NCI-H1694 (cell line): ENCODE measurements at regions not wholly inside any gene's neighbourhood (a gene's known extent, or its start where the extent isn't known, plus 50 kb on each side); places are given as distances from the start of the nearest gene placed in this dataset.
"Not testable (repeated sequence)": the region's sequence is repeated elsewhere in the genome, so short reads cannot be mapped to it uniquely, and the experiment has no call there.

ENCODE experiments used
- DNase-seq: peaks from one replicate; lab custom pipeline; 2025; lab: John Stamatoyannopoulos, UW

DNA sequence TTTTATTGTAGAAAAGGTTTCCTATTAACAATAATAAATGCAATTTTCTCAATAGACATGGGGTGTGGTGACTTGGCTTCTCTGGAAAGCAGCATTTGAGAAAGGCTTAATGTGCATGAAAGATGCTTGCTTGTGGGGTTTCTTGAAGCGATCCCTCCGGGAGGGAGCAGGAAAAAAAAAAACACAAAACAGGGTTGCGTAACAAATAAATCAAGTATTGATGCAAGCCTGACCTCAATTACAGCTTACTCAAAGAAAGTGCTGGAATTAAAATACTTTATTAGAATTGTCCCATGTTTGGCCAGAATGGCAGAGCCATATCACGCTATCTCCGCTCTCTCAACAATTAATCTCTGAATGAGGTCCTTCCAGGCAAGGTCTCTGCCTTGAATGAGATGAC, 1612.5 kb downstream of the REEP3 start:
- DNase-seq, result no peak

DNA sequence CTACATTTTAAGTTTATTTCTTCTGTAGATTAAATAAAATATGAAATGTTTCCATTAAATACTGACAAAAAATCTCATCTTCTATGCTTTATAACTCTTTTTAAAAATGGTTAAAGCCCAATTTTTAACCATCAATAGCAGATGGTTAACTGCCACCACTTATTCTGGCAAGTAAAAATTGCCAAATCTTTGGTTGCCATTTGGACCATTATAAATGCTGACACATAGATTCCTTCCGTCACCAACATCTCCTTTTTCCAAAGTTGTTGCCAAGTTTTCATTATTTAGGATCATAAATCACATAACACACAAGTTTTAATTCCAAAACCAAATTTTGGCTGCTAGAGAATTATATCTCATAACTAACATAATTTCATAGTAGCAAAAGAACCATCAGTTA, 1614.3 kb downstream of the REEP3 start:
- DNase-seq, result no peak

DNA sequence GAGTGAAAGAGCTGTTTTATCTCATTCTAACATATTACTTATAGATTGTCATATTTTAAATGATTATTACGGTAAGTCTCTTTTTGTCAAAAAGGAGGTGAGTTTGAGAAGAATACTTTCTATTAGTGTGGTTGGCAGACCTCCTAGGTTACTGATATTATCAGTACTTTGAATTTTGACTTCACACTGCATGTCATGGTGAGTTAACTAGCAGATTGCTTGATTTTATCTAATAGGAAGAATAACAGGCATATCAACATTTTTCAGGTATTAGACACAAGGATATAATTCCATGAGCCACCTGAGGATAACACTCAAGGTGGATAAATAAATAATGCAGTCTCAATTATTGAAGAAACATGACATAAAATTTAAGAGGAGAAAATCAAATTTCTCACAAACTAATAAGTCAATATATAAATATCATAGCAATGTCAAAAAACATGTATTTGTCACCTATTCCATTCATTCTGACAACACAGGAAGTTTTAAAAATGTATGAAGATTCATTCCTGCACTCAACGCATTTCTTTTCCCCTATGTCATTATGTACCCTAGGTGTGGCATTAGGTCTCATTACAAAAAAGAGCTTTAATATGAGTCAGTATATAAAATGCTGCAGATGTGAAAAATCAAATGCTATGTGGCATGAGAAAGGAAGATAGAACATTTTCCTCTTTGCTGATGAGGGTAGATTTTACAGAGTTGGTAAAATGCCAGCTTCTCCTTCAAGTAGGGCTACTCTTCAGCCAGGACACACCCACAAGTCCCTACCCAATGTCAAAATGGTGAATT, 1621.6 kb downstream of the REEP3 start:
- no peak for DNase-seq

DNA sequence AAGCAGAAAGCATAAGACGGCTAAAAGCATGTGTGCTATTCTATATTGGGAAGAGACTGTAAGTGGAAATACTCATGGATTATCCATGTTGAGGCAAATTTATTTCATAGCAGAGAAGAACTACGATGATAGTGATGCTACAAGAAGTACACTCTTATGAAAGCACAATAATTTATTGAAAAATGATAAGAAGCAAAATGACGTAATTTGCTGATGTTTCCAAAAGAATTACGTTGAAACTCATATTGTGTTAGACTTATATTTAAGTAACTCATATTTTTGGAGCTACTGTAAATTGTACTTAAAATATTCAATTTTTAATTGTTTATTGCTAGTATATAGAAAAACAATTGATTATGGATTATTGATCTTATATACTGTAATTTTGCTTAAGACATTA, 1622.5 kb downstream of the REEP3 start:
- no peak for DNase-seq

DNA sequence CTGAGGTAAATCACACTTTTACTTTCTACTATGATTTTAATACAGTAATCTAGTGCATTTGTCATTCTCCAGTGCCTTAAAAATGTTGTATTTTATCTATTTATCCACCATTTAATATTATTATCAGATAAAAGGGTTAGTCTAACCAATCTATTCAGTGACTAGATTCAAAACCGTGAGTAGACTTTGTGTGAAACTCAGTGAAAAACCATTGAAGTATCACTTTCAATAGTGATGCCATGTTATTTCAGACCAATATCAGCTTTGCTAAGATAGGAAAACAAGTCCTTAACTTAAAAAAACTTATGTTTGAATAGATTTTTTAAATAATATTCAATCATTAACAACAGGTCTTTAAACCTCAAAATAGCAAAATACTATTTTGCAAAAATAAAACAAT, 1628.7 kb downstream of the REEP3 start:
- no peak for DNase-seq

DNA sequence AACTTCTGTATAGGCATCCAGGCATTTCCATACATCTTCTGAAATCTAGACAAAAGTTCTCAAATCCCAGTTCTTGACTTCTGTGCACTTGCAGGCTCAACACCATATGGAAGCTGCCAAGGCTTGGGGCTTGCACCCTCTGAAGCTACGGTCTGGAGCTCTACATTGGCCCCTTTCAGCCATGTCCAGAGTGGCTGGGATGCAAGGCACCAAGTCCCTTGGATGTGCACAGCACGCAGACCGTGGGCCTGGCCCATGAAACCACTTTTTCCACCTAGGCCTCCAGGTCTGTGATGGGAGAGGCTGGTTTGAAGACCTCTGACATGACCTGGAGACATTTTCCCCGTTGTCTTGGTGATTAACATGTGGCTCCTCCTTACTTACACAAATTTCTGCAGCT, 1645.1 kb downstream of the REEP3 start:
- no peak for DNase-seq

DNA sequence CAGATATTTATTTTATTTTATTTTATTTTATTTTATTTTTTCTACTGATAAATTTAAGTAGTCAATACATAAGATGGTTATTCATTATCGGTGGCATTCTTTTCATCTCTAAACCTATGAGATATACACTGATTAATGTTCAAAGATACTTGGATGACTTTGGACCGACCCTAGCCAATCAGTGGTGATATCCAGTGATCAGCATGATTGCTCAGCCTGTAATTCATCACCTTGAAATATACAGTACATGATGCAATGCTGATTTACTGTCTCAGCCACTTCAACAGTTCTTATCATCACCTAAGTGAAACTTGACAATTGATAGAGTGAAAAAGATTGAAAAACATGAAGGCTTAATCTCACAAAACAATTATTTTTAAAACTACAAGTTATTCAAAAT, 1651.0 kb downstream of the REEP3 start:
- DNase-seq, result no peak

DNA sequence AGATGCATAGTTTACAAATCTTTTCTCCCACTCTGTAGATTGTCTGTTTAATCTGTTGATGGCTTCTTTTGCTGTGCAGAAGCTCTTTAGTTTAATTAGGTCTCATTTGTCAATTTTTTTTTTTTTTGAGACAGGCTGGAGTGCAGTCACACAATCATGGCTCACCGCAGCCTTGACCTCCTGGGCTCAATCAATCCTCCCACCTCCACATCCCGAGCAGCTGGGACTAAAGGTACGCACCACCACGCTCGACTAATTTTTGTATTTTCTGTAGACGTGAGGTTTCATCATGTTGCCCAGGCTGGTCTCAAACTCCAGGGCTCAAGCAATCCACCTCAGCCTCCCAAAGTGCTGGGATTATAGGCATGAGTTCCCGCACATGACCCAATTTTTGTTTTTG, 1655.8 kb downstream of the REEP3 start:
- DNase-seq, result no peak

DNA sequence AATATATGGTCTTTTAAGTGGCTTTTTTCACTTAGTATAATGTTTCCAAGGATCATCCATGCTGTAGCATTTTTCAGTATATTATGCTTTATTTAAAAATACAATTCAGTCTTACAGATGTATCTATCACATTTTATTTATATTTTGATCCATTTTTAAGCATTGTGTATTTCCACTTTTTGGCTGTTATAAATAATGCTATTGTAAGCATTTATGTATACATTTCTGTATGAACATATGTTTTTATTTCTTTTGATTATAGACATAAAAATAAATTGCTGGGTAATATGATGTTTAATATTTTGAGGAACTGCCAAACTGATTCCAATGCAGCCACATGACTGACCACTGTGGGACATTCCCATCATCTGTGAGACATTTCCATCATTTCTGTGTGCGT, 1662.0 kb downstream of the REEP3 start:
- no peak for DNase-seq

DNA sequence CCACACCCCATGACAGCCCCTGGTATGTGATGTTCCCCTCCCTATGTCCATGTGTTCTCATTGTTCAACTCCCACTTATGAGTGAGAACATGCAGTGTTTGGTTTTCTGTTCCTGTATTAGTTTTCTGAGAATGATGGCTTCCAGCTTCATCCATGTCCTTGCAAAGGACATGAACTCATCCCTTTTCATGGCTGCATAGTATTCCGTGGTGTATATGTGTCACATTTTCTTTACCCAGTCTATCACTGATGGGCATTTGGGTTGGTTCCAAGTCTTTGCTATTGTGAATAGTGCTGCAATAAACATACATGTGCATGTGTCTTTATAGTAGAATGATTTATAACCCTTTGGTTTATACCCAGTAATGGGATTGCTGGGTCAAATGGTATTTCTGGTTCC, 1665.5 kb downstream of the REEP3 start:
- not testable (repeated sequence) for DNase-seq

DNA sequence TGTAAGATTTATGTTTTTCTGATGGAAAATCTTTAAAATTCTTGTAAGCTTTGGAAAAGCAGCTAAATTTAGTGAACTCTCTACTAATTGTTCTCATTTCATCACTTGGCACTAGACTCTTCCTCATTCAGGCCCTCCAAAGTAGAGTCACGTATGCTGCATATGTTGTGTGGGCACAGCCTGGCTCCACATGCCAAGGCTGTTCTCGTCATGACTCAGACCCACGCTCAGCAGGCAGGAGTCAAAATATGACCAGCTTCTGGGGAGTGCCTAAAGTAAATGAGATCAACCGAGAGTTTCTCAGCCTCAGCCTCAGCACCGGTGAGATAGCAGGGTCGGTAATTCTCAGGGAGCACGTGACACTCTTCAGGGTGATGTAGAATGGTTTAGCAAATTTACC, 1672.9 kb downstream of the REEP3 start:
- DNase-seq, result no peak

DNA sequence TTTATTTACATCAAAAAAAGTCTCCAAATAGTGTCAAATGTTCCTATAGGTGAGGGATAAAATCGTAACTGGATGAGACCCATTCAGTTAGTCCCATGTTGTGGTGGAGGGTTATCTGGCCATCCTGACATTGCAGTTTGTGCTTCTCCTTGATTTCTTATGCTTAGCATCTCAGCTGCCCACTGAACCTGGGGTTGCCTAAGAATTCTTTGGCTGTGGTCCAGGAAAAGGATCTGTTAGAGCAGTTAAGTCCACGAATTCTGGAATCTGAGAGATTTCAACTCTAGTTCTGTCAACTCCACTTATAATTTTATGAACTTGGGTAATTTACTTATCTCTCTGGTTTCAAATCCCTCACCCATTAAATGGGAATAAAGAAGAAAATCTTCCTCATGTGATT, 1673.4 kb downstream of the REEP3 start:
- no peak for DNase-seq

DNA sequence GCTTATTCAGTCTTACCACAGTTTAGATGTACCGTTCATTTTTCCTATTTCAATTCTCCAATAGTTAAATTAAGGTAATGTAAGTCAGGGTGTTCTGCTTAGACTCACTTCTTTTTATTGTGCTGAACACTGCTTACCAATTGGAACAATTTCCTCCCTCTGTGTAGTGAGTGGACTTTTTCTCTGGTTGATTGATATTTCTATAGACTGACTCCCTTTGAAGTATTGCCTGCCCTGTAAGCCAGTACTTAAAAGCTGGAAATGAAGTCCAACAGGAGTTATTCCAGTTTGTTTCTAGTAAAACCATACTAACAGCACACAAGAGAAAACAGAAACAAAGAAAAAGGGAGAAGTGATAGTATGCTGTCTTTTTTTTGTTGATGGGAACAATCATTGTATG, 1674.9 kb downstream of the REEP3 start:
- DNase-seq, result no peak

DNA sequence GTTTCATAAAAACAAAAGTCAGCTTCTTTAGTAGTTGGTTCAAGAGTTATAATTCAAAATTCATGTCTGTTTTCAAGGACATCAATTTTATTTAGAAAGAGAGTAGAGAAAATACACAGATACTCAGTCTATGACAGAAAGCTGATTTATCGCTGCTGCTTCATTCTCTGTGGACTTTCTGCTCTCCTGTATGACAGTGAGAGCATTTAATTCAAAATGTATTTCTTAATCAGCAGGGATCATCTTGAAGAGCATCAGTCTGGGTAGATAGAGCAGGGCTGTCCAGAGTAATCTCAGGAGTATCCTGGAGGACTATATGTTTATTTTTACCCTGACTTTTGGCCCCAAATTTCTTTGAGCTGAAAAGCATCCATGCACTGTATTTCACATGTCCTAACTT, 1676.7 kb downstream of the REEP3 start:
- DNase-seq, result no peak

DNA sequence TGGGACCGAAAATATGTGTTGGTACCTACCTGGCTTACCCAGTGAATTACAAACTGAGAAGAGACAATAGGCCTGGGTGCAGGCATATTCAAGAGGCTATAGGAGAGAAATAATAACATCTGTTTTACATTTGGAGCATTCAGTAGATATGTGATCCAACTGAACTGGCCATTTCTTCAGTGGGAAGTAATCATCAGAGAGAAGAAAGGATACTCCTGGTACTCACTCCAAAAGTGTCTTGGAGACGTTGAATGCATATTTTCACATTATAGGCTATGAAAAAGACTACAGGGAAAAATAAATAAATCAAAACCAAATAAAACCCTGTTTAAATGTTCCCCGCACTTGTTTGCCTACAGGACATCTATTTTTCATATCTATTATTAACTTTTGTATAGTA, 1680.3 kb downstream of the REEP3 start:
- no peak for DNase-seq

DNA sequence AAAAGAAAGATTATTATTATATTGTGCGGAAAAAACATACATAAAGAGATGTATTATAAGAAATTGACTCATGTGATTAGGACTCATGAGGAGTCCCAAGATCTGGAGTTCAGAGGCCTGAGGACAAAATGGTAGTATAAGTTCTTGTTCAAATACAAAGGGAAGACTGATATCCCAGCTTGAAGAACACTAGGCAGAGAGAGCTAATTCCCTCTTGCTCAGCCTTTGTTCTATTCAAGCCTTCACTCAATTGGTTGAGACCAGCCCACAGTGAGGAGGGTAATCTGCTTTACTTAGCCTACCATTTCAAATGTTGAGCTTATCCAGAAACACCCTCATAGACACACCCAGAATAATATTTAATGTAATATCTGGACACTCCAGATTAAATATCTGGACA, 1683.8 kb downstream of the REEP3 start:
- DNase-seq, result no peak

DNA sequence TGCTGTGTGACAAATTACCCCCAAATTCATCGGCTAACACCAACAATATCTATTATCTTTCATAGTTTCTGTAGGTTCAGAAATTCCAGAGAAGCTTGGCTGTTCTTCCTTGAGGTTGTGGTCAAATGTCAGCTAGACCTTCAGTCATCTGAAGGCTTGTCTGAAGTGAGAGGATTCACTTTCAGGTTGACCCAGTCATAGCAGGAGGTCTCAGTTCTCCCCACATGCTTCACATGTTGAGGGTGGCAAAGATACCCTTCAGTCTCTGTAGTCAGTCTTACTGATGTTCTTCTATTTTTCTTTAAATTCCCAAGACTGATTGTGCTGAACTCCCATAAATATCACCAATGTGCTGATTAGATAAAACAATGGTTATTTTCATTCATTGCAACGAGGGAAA, 1692.0 kb downstream of the REEP3 start:
- no peak for DNase-seq

DNA sequence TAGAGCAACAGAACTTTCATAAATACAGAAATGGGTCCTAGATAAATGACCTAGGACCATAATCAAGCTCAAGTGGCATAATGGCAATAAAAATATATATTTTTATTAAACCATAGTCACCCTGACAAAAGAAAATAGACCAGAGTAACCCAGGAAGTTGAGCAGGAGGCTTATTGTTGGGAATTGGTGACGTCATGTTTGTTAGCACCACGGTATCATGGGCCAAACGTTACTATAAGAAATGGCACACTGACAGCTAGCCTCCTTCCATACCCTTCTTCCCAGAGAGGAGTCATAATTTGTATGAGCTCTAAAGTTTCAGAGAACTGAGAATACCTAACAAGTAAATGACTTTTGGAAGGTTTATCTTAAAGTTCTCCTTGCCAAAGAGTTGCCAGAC, 1698.2 kb downstream of the REEP3 start:
- DNase-seq, result no peak

DNA sequence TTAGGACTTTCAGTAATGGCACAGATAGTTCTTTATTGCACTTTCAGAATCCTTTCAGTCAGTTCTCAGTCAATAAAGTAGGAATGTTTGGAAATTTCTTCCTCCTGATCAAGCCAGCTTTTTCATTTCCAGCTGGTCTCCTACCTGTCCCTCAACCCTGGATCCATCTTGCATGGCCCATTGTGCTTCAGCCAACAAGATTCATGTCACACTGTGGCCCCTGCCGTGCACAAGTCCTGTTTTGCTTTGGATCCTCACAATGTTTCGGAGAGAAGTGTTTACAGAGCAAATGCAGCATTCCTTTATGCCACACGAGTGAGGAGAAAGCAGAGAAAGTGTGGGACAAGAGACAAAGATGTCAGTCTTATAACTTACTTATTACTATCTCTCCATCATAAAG, 1694.7 kb upstream of the LRRTM3 start:
- DNase-seq, result no peak

DNA sequence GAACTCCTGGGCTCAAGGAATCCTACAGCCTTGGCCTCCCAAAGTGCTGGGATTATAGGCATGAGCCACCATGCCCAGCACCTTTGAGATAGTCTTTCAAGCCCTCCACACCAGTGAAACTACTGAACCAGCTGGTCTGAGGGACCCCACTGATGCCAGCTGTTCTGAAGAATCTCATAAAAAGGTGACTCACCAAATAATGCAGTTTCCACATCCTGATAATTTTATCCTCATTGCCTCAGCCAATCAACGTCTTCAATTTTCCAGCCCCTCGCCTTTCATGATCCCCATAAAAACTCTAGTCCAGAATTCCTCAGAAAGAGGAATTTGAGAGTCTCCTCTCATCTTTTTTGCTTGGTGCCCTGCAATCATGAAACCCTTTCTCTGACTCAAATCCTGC, 1691.6 kb upstream of the LRRTM3 start:
- no peak for DNase-seq

DNA sequence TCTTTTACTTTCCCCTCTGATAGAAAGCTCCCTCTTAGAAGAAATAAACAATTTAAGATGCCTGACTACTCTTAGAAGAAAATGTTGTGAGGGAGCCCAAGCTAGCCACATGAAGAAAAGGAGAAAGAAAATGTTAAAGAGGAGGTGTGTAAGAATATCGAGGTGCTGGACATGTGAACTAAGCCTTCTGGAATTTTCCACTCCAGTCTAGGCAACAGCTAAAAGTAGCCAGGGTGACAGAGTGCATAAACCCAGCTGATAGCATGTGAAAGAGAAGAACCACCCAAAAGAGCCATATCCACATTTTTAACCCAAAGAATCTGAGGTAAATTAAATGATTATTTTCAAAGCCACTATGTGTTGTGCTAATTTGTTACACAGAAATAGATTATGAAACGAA, 1690.6 kb upstream of the LRRTM3 start:
- DNase-seq, result no peak

DNA sequence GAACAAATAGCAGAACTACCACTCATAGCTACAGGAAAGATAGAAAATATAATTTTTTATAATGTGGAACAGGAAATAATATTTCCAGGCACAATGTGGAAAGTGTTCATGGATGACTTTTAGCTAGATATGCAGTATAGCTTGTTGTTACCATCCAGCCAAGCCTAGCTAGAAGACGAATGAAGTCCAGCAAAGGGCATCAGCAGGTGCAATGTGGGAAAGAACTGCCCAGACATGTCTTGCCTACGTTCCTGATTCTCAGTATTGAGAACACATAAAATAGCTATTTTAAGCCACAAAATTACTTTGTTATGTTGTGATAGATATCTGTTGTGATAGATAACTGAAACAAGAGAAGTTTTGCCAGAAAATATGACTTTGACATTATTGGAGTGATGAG, 1690.0 kb upstream of the LRRTM3 start:
- no peak for DNase-seq

DNA sequence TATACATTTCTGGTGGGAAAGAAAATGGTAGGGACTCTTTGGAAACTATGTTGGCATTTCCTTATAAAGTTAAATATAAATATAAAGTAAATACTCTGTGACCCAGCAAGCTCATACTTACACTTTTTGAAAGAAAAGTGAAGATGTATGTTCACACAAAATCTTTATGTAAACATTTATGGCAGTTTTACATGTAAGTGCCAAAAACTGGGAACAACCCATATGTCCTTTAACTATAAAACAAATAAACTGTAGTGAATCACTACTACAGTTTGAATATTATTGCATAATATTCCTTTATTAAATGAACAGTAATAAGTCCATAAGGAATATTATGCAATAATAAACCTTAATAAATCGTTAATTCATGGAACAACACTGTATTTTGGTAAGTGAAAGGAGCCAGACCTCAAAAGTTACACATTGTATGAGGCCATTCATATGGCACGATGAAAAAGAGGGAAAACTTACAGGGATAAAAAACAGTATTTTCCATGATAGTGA, 1660.3 kb upstream of the LRRTM3 start:
- no peak for DNase-seq

DNA sequence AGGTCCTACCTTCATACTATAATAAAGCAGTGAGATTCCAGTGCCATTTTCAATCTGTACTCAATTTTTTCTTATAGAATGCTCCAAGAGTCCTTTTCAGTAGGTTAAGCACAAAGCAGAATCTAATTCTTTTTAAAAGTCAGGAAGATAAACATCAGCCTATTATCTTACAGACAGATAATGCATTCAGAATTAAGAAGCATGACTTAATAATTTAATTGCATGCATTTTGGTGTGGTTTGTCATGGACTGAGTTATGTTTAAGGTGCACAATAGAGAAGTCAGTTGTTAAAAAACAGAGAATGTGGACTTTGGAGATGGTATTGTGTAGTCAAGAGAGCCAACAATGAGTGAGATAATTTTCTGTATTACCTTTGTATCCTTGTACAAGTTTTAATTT, 1656.3 kb upstream of the LRRTM3 start:
- DNase-seq, result not testable (repeated sequence)
